Chondrocyte (in vitro differentiated cells): ENCODE measurements at regions not wholly inside any gene's neighbourhood (a gene's known extent, or its start where the extent isn't known, plus 50 kb on each side); places are given as distances from the start of the nearest gene placed in this dataset.

ENCODE experiments used
- DNase-seq: peaks from one replicate; pipeline ENCODE4 v3.0.0; 2021; ENCODE audit warnings: mixed read lengths, low spot score
- H3K27ac Mint-ChIP-seq: one replicate; pipeline ENCODE4 v1.8.0; 2021; ENCODE audit warnings: mild to moderate bottlenecking, moderate library complexity, mixed read lengths; ENCODE audit not compliant: unreplicated experiment
- H3K27me3 Mint-ChIP-seq: 2 replicates; pipeline ENCODE4 v1.8.0; 2021; ENCODE audit warnings: low read depth, mixed read lengths
- H3K36me3 Mint-ChIP-seq: 2 replicates; pipeline ENCODE4 v1.8.0; 2021; ENCODE audit warnings: low read depth, mixed read lengths
- H3K4me1 Mint-ChIP-seq: 2 replicates; pipeline ENCODE4 v1.8.0; 2021; ENCODE audit warnings: low read depth, mild to moderate bottlenecking, mixed read lengths
- H3K4me3 Mint-ChIP-seq: one replicate; pipeline ENCODE4 v1.8.0; 2021; ENCODE audit warnings: mild to moderate bottlenecking, moderate library complexity, mixed read lengths; ENCODE audit not compliant: unreplicated experiment
- H3K9me3 Mint-ChIP-seq: 2 replicates; pipeline ENCODE4 v1.8.0; 2021; ENCODE audit warnings: low read depth, mixed read lengths
- CTCF ChIP-seq: fragments of 200-600 bp; sonication (generic); IDR thresholded peaks from 2 replicates; pipeline ENCODE4 v1.5.0; 2021; ENCODE audit warnings: antibody characterized with exemption, mild to moderate bottlenecking, moderate library complexity

- TF ChIP-seq CTCF: no peak
- Mint-ChIP-seq H3K4me1 (peaks cover 19% of the 10 kb centered on the region), H3K27me3 (no peaks in the 10 kb centered on the region), H3K4me3 (no peak overlapping the region), H3K27ac (no peak overlapping the region), H3K9me3 (peaks cover 11% of the 10 kb centered on the region), H3K36me3 (no peaks in the 10 kb centered on the region)
- no peak for DNase-seq
Measured at GRCh38 chr3:66093981-66094380, 55.3 kb upstream of the MAGI1 start.

GRCh38 chr3:66092175-66092995 is 53.7 kb upstream of the MAGI1 start:
- Mint-ChIP-seq H3K4me3 (no peak overlapping the region), H3K4me1 (peaks cover 6% of the 10 kb centered on the region), H3K9me3 (peaks cover 11% of the 10 kb centered on the region), H3K27me3 (no peaks in the 10 kb centered on the region), H3K27ac (no peak overlapping the region), H3K36me3 (no peaks in the 10 kb centered on the region)
- no peak for TF ChIP-seq CTCF
- DNase-seq: no peak
